Activated CD4-positive, CD25-positive, alpha-beta regulatory T cell treated with anti-CD3 and anti-CD28 coated beads, Interleukin-2, amount 50 U/mL, for 16 hours (primary cell): ENCODE measurements at regions not wholly inside any gene's neighbourhood (a gene's known extent, or its start where the extent isn't known, plus 50 kb on each side); places are given as distances from the start of the nearest gene placed in this dataset.
"Not testable (repeated sequence)": the region's sequence is repeated elsewhere in the genome, so short reads cannot be mapped to it uniquely, and the experiment has no call there.

ENCODE experiments used
- DNase-seq: peaks from one replicate; pipeline ENCODE4 v3.0.0-alpha.2; 2020; ENCODE audit warnings: low read depth, low spot score

DNA sequence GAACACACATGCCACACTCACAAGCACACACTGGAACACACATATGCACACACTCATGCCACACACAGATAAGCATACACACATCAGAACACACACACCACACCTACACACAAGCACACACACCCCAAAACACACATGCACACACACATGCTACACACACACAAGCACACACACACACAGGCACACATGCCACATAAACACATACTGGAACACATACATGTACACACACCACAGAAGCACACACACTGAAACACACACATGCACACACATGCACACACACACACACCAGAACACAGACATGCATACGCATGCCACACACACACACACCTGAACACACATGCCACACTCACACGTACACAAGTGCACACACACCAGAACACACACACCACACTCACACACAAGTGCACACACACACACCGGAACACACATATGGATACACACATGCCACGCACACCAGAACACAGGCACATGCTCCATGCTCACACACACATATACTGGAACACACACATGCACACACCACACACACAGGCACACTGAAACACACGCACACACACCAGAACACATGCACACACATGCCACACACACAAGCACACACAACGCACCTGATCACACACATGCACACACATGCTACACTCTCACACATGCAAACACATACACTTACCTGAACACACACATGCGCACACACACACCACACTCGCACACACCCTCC is 78.0 kb upstream of the IRX4 start:
- DNase-seq, result no peak

DNA sequence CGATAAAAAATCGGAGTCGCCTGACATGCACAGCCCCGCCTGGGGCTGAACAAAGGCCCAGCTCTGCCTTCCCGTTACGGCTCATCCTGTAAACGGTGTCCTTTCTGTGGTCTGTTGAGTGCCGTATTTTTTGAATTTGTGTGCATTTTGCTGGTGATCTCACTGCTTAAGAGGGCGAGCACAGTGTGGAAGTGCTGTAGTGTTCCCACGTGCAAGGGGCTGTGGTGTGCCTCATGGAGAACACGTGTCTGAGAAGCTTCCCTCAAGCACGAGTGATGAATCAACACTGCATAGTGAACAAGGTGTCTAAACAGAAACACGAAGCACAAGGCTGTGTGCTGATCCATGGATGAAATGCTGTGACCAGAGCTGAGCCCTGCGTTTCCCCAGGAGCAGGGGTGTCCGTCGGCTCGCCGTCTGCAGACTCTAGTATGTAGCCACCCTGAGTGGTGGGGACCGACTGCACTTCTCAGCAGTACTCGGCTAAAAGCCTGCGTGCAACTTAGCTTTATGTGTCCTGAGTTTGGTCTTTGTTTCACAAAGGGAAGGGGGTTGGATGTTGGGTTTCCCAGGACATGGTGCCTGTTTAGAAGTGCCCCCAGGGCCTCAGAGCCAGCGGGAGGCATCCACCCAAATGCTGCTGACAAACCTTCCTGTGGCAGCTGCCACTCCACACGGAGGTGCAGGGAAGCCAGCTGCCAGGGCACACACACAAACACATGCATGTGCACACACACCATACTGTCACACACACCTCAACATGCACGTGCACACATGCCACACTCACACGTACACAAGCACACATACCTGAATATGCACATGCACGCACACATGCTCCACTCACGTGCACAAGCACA is 77.2 kb upstream of the IRX4 start:
- no peak for DNase-seq

DNA sequence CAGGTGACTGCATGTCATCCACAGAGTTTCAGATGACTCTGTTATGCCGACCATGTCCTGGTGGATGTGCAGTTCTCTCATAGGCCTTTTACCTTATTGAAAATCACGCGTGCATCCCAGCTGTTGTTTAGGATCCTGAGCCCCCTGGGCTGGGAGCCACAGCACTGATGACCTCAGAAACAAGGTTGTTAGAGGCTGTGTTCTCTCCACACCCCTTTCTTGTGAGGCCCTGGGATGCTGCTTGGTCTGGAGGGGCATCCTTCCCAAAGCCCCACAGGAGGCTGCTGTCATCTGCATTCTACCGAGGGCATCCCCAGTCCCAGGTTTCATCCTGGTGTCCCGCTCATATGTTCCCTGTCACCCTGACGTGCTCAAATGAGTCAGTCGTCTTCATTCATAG is 76.5 kb upstream of the IRX4 start:
- DNase-seq, result no peak

DNA sequence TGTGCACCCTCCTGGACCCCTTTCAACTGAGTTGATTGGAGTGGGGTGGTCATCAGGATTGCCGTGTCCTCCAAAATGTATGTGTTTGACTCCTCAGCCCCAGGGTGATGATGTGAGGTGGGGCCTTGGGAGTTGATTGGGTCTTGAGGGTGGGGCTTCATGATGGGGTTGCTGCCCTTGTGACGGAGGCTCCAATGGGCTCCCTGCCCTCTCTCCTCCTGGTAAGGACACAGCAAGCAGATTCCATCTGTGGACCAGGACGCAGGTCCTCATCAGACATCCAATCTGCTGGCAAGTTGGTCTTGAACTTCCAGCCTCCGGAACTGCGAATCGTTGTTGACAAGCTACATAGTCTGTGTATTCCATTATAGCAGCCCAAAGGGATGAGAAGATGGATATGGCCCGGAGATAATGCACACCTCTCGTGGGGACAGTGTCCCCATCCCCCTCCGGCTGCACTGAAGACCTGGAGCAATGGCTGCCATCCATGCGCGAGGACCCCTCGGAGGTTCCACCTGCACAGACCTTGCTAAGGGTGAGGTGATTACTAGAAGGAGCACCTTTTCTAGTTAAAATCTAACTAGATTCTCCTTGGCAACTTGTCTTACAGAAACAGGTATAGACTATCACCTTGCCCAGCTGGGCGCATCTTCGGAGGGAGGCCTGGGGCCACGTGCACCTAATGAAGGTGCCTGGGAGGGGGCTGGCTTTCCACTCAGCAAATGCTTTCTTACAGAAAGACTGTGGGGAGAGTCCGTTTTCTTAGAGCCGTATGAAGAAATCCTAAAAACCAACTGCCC is 75.7 kb upstream of the IRX4 start:
- DNase-seq, result no peak

DNA sequence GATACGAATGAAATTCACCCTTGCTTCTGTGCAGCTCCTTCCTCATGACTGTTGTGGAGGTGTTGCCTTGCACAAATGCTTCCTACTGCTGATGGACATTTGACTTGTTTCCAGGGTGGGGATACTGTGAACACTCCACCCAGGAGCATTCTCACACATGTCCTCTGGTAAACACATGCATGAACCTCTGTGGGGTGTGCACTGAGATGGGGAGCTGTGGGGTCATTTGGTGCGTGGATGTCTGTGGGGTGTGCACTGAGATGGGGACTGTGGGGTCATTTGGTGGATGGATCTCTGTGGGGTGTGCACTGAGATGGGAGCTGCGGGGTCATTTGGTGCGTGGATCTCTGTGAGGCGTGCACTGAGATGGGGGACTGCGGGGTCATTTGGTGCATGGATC is 72.9 kb upstream of the IRX4 start:
- DNase-seq, result no peak

DNA sequence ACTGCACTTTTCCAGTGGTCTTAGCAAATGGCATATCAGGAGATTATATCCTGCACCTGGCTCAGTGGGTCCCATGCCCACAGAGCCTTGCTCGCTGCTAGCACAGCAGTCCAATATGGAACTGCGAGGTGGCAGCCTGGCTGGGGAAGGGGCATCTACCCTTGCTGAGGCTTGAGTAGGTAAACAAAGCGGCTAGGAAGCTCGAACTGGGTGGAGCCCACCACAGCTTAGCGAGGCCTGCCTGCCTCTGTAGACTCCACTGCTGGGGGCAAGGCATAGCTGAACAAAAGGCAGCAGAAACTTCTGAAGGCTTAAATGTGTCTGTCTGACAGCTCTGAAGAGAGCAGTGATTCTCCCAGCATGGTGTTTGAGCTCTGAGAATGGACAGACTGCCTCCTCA is 71.0 kb upstream of the IRX4 start:
- DNase-seq, result not testable (repeated sequence)

DNA sequence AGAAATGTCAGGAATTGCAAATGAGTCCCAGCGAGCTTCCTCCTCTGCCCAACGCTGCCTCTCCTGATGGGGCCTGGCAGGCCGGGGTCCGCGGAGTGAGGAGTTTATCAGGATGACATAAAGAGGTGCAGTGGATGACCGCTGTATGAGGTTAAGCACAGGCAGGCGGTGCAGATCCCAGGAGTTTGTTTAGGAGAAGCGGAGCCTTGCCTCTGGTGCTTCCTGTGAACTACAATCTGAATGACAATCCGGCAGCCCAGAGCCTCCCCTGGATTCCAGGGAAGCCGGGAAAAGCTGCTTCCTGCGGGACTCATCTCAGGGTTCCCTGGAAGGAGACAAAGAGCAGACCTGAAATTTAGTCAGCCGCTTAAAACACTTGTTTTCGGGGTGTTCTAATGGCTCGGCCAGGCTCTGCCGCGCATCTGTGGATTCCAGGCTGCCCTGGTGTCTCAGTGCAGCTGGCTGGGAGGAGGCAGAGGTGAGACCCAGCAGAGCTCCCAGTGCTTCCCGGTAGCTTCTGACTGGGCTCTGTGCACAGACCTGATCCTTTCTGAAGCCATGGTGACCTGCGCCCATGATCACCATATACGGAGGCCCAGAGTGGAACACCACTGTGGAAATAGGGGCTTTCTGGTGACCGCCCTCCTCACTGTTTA is 69.8 kb upstream of the IRX4 start:
- no peak for DNase-seq

DNA sequence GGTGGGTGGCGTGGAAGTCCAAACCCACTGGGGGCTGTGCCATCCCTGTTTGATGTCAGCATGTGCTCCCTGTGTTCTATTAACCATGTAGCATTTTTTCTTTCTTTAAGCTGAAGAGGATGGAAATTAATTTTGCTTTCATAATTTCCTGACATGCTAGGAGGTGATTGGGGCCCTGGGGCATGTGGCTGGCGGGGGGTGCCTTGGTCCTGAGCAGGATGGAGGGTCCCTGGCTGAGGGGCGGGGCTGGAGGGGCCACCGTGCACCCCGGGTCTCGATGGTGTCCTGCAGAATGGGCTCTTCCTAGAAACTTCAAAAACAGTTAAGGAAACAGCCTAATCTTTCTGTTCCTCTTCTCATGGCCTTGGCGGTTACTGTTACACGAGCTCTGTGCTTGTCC is 69.3 kb upstream of the IRX4 start:
- DNase-seq, result no peak

DNA sequence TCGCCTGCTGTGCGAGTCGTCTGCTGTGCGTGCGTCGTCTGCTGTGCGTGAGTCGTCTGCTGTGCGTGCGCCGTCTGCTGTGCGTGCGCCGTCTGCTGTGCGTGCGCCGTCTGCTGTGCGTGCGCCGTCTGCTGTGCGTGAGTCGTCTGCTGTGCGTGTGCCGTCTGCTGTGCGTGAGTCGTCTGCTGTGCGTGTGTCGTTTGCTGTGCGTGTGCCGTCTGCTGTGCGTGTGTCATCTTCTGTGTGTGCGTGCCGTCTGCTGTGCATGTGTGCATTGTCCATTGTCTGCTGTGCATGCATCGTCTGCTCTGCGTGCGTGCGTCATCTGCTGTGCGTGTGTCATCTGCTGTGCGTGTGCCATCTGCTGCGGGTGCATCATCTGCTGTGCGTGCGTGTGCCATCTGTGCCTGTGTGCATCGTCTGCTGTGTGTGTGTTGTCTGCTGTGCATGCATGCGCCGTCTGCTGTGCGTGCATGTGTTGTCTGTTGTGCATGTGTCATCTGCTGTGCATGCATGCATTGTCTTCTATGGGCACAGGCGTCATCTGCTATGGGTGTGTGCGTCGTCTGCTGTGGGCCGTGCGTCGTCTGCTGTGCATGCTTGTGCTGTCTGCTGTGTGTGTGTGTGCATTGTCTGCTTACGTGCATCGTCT is 68.6 kb upstream of the IRX4 start:
- DNase-seq, result no peak

DNA sequence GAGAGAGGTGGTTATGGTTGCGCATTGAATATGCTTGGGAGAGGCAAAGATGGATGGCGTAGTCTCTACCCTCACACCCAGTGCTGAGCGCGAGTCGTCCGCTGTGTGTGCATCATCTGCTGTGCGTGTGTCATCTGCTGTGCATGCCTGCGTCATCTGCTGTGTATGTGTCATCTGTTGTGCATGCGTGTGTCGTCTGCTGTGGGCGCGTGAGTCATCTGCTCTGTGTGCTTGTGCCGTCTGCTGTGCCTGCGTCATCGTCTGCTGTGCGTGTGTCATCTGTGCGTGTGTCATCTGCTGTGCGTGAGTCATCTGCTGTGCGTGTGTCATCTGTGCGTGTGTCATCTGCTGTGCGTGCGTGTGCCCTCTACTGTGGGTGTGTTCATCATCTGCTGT is 68.0 kb upstream of the IRX4 start:
- no peak for DNase-seq

DNA sequence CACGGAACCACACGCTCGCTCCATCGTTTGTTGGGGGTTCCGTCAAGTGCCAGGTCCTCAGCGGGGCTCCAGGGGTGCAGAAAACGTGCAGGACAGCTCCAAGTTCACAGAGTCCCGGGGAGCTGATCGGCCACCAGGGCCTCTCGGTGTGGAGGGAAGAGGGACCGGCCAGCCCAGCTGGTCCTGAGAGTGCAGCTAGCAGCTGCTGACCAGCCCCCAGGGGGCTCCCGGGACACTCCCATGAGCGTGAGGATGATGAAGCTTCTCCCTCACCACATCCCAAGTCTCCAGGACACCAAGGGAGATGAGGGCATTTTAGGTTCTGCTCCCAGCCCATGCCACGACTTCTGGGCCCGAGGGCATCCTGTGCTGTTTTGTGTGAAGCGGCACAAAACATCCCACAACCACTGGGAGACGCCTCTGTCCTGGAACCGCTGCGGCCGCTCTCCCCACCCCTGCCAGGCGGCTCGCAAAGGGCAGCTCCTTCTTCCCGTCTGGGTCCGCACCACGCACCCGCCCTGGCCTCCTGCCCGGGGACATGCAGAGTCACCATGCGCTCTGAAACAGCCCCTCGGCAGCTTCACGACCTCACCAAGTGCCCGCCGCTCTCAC is 67.5 kb upstream of the IRX4 start:
- DNase-seq, result no peak

DNA sequence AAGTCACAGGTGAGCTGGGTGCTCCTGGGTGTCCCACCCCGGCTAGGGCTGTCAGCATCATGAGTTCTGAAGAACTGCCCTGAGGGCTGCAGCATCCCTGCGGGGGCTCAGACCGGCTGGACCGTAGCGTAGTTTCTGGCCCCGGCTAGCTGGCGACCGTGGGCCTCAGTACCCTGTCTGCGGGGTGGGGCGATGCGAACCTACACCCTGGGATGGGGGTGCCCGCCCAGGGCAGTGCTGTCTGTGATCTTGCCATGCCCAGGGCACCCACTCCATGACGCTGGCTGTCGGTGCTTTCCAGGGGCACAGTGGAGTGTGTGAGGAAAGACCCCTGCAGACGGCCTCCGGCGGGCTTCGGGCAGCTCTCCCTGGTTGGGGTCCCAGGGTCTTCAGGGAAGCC is 66.5 kb upstream of the IRX4 start:
- DNase-seq, result no peak

DNA sequence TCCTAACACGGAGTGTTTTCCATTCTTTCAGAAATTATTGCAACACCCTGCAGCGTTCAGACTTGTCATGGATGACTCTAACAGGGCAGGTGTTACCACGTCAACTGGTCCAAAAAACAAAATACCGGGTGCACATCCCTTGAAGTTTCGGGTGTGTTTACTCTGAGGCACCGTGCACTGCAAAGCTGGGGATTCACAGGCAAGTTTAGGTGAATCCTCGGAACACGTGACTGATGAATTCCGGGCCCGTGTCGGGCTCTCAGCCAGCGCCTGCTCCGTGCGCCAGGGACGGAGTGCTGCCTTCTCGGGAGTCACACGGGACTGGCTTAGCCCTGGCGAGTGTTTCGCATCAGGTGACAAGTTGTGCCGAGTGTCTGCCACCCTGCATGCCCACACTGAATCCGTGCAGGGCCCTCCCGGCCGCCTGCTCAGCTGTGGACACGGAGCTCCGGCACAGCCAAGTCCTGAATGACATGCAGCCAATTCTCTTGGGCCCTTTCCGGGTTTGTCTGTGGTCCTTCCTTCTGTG is 66.0 kb upstream of the IRX4 start:
- no peak for DNase-seq

DNA sequence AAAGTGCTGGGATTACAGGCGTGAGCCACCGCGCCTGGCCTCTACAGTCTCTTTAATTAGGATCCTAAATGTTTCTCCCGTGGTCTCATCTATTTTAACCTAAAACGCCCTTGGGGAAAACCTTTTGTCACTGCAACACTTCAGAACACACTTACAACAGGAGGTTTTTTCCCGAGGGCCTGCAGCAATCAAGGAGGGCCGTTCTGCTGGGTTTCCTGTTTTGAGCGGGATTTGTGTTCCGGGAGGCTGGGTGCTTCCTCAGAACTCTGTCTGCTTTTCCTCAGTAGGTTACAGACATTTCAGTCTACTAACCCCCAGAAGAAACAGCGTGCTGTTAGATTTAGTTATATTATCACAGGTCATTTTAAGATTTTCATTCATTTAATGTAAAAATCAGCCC is 65.4 kb upstream of the IRX4 start:
- no peak for DNase-seq

DNA sequence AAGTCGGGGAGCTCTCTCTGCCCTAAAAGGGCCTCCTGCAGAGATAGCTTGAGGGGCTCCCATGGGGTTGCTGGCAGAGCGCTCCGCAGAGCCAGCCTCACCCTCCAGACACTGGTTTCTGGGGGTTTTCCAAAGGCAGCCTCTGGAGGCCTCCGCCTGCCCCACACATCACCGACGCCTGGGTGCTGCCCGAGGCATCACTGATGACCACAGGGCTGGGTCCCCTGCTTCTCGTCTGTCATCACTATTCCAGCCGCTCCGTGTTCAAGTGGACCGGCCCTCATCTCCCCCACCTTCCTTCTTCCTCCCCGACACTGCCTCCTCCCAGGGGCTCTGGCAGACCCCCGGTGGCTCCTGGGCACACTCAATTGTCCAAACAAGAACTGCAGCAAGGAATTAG is 64.1 kb upstream of the IRX4 start:
- no peak for DNase-seq

DNA sequence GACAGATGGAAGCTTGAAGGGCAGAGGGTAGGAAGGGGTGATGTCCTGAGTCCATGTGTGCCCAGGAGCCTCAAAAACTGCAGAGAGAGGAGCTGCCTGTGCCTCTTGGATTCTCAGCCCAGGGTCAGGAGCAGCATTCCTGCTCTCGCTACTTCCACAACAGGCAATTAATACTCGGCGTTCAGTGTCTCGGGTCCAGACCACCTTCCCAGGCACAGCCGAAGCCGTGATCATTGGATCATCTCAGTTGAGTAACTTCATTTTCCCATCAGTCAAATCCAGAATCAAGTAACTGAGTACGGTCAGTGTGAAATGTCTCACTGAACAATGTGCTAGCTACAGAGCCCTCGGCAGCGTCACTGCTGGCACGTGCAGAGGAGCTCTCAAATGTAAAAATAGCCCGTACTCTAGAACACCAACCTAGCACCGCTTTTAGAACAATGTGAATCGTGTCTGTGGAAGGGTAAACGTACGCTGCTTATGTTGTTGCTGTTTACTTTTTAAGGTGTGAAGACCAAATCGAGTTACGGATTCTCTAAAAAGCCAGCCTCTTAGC is 63.5 kb upstream of the IRX4 start:
- no peak for DNase-seq

DNA sequence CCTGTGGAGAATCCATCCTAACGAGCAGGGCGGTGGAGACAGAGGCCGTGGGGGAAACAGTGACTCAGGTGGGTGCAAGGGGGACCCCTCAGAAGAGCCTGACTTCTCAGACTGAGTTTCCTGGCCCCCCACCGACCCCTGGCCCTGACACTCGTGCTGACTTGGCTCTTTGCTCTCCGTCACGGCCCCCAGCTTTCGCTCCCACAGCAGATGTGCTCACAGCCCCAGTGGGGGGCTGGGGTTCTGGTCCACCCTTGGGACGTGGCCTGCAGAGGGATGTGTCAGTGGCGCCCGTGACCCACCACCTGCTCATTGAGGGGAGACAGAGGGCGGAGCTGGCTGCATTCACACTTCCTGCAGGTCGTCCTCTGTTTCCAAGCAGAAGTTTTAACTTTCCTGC is 62.9 kb upstream of the IRX4 start:
- no peak for DNase-seq

DNA sequence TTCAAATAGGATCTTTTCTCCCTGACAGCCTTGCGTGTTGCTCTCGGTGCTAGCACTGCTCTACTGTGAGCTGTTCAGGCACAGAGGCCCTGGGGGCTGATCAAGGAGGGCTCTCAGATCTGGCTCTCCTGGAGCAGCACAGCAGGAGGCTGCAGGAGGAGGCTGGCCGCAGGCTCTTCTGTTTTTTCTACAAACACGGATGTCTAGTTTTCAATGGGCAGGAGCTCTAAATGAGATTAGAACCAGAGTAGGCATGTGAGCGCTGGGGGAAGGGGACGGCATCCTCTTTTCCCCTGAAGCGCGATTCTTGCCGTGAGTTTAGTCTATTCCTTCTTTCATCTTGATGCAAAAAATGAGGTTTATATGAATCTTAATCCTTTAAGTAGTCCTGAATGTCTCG is 61.7 kb upstream of the IRX4 start:
- DNase-seq, result no peak

DNA sequence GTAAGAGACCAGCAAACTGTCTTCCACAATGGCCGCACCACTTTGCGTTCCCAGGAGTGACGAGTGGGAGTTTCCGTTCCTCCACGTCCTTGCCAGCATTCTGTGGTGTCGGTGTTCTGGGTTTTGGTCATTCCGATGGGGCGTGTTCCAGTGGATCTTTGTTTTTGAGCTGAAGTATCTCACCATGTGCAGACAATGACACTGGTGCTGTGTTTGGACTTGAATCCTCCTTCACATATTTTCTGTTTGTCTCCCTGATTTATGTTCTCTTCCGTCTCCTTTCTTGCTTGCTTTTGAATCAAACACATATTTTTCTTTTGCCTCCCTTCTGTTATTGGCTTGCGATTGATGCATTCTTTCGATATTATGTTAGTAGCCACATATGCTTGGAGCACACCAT is 60.8 kb upstream of the IRX4 start:
- DNase-seq, result no peak

DNA sequence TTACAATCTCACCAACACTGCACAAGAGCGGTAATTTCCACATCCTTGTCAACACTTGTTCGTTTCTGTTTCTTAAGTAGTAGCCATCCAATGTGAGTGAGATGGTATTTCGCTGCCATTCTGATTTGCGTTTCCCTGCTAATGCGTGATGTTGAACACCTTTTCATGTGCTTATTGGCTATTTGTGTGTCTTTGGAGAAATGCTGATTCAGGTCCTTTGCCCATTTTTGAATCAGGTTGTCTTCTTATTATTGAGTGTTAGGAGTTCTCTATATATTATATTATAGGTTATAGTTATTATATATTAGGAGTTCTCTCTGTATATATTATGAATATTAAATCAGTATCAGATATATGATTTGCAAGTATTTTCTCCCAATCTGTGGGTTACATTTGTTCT is 59.9 kb upstream of the IRX4 start:
- no peak for DNase-seq

DNA sequence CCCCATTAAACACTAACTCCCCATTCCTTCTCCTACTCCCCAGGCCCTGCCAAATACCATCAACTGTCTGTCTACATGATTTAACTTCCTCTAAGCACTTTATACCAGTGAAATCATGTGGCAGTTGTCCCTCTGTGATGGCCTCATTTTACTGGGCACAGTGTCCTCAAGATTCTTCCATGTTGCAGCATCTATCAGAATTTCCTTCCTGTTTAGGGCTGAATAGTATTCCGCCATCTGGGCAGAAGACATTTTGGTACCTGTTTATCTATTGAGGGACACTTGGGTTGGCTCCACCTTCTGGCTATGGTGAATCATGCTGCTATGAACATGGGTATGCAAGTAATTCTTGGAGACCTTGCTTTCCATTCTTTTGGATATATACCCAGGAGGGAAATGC is 59.4 kb upstream of the IRX4 start:
- DNase-seq, result no peak
